HuH-7.5 (cell line): ENCODE measurements at regions not wholly inside any gene's neighbourhood (a gene's known extent, or its start where the extent isn't known, plus 50 kb on each side); places are given as distances from the start of the nearest gene placed in this dataset.

ENCODE experiments used
- DNase-seq: peaks from one replicate; pipeline ENCODE4 v3.0.0; 2011; ENCODE audit warnings: low spot score

DNA sequence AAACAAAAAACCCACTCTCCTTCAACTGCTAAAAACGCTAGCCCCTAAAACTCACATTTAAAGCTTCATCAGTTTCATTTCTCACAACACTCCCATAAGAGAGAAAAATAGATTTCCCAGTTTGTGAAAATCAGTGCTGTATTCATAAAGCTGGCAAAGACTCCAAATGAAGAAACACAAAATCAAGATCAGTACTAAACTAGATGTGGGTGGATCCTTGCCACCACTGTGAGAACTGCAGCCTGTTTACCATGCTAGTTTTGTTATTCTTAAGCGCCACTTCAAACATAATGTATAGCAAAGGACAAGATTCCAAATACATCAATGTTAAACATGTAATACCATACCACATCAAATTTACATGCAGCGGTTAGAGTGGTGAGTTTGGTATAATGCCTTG lies 104.5 kb upstream of the CCDC150 start:
- DNase-seq = no peak

DNA sequence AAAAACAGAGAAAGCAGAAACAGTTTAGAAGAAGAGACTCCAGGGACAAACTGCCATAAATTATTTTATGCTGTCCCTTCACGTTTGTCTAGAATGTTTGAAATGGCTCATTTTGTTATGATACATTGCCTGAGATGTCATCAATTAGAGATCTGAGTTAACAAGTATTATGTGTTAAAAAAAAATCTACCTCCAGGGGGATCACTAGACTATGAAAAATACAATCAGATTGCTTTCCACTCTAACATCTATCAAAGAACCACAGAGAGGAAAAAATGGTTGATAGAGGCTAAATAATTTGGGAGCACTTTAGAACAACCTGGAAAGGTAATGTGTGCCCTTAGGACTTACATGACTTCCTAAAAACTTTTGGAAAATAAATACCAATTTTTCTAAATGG lies 103.8 kb upstream of the CCDC150 start:
- no peak for DNase-seq

GRCh38 chr2:196537311-196537710 lies 102.2 kb upstream of the CCDC150 start:
- DNase-seq = no peak

DNA sequence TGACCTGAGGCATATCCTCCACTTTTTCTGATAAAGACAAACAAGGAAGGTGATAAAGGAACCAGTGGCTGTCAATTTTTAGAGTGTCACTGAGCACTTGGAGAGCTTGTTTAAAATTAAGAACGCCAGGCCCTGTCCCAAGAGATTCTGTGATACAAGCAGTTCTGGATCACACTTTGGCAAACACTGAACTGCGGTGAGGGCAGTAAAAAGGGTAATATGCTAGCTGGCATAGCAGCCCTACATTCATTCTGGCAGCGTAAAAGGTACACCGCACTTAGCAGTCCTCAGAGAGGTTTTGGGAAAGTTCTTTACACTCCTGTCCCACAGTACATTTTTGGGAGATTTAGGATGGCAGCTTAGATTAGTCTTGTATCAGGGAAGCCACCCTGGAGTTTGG lies 101.3 kb upstream of the CCDC150 start:
- no peak for DNase-seq

DNA sequence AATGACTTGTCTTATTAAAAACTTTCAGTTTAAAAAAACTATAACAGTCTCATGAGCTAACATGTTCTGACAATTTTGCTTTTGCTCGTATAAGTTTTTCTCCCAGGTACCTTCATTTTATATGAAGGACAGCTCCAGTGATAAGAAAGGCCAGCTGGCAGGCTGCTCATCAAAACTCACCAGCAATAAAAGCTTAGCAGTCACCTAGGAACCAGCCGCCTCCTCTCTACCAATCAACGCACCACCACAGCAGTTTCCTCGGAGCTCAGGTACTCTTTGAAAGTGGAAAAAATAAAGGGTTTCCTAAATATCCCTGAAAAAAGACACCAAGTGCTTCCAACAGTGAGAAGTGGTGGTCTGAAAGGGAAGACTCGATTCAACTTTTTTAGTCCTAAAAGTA lies 100.9 kb upstream of the CCDC150 start:
- DNase-seq = no peak

DNA sequence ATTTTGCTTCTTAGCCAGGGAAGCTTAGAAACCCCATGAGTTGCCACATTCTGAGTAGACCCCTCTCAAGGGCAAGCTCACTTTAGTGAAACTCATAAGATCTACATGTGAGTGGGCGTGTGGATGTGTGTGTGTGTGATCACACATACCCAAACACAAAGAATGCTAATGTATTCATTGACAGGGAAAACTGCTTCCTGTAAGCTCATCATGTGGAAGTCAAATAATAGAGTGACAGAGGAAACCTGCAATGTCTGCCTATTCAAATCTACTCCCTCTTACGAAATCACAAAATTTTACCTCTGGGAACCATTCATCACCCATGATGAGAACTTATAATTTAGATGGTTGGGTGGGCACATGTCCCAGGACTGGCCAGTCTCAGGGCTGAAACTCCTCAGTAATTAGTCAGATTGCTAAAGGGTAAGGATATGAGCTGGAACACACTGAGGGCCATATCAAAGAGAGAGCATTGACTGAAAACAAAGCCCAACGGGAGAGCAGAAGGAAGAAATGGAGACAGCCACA lies 94.5 kb upstream of the CCDC150 start:
- no peak for DNase-seq

GRCh38 chr2:196546151-196546919 lies 93.2 kb upstream of the CCDC150 start:
- no peak for DNase-seq

DNA sequence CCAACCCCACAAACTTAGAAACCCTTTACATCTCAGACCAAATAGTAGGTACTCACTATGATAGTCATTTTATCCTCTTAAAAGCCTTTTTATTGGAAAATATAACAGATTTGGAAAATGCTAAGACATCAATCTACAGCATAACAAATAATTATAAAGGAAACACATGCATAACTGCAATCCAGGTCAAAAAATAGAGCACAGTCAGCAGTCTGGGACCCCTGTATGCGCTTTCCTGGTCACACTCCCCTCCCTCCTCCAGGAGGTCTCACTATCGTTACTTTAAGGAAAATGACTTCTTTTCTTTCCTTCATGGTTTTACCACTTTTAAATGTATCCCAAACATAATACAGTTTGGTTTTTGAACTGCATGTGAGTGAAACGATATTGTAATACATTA lies 90.5 kb upstream of the CCDC150 start:
- DNase-seq = no peak

GRCh38 chr2:196551014-196551413 lies 88.5 kb upstream of the CCDC150 start:
- DNase-seq = no peak

DNA sequence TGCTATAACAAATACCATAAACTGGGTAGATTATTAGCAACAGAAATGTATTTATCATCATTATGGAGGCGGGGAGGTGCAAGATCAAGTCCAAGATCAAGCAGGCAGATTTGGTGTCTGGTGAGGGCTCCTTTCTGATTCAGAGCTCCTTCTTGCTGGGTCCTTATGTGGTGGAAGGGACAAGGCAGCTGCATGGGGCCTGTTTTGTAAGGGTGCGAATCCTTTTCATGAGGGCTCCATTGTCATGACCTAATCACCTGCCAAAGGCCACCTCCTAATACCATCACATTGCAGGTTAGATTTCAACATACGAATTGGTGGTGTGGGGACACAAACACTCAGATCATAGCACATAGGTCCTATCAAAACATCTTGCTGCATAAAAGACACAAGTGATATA lies 84.4 kb upstream of the CCDC150 start:
- DNase-seq = no peak

DNA sequence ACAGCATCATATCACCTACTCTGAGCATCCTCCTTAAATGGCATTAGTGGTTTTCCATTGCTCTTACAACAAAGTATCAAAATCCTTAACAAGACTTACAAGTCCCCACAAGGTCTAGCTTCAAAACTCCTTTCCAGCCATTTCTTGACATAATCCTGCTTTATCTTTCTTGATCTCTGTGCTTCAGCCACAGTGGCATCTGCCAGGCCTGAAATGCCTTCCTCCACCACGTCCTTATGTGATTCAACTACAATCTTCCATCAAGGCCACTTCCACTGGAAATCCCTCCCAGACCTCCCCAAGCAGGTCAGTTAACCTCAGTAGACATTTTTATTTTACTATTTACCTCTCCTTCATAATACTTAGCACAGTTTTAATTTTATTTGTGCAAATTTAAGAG lies 83.8 kb upstream of the CCDC150 start:
- DNase-seq = no peak

DNA sequence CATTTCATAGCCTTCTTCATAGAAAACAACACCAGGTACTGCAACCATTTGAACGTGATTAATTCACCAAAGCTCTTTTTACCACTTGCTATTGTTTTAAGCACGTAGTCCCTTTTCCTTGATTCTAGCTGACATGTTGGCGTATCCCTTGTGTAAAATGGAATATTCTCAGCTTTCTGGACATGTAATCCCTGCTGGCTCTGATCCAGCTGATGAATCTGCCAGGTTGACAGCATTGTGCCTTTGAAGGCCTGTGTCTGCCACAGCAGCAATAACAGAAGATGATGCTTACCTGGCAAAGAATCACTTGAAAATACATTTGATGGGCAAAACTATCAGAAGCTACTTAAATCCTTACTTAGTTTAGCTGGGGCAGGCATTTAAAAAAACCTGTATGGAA lies 81.0 kb upstream of the CCDC150 start:
- no peak for DNase-seq

DNA sequence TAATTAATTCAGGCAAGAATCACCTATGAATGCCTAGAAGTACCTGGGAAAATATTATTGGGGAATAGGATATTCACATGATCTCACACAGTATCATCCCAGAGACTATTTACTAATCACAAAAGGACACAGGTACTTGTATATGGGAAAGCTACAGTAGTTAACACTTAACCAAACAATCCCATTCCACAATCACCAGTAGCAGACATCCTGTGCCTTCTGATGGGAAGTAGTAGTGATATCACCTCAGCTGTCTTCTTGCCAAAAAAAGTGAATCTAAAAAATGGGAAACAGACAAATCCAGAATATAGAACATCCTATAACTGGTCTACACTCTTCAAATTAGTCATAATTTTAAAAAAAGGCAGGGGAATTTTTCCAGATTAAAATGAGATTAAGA lies 75.6 kb upstream of the CCDC150 start:
- DNase-seq = no peak

DNA sequence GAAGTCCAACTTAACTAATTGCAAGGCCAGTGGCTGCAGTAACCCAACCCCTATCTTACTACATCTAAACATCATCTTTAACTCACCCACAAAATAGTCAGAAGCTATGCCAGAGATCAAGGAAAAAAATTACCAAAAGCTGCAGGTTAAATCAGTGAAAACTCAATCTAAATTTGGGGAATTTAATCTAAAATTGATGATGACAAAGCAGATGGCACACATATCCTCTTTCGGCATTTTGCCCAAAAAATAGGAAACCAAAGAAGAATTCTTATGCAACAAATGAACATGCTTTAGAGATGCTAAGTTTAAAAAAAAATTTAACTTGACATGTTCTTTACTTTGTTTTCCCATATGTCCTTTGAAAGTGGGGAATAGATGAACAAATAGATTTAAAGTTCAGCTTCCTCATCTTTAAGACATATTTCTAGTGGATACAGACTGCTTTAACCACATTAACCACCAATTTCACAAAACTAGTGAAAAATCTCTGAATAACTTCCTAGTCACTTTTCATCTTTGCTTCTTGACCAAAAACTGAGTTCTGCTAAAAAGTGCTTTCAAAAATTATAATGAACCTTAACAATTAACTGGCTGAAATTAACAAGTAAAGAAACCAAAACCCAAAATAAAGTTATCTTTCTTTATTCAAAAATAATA lies 74.3 kb upstream of the CCDC150 start:
- DNase-seq = no peak

- DNase-seq = no peak
These were observed 73.5 kb upstream of the CCDC150 start for GRCh38 chr2:196565982-196566381.

- no peak for DNase-seq
These were observed 72.4 kb upstream of the CCDC150 start for GRCh38 chr2:196566961-196567666.

DNA sequence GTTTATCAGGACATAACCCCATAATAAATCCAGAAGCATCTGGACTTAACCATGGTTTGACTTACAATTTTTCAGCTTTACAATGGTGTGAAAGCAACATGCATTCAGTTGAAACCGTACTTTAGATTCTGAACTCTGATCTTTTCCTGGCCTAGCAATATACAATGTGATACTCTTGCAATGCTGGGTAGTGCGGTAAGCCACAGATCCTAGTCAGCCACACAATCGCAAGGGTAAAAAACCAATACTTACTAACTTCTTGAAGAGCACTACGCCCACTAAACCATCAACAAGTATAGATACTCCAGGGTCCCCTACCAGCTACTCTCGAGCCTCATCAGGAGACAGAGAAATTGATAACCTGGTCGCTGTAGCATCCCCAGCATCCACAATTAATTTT lies 71.0 kb upstream of the CCDC150 start:
- no peak for DNase-seq

DNA sequence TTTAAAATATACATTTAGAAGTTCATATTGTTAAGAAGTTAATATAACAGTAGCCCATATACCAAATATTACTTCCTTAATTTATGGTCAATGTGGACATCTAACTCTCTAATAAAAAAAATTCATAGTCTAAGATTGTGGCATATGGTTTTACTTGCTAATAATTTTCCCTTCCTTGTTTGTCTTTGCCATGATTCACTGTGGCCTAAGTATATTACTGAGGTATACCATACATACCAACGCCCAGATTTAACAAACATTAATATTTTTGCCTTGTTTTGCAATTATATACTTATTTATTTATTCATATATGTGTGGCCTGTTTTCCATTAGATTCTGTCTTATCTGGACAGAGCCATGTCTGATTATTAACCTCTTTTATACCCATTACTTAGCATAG lies 54.6 kb upstream of the CCDC150 start:
- no peak for DNase-seq

DNA sequence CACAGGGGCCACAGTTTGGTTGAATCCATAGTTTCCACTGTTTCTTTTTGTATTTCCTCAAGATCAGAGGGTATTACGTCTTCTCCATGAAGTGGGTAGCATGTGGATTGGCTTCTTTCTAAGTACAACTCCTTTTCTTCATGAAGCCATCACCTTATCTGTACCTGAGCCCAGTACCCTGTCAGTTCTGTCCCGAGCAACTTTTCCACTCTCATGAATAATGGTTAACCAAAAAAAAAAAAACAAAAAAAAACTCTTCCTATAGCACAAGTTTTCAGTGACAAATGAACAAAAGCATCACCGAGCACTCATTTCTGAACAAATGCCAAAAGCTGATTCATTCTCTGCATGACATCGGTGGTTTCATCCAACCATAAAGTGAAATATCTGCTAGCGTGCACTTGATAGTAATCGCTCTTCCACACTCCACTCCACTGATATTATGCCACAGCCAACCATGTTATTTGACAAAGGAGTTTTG lies 53.0 kb upstream of the CCDC150 start:
- no peak for DNase-seq

DNA sequence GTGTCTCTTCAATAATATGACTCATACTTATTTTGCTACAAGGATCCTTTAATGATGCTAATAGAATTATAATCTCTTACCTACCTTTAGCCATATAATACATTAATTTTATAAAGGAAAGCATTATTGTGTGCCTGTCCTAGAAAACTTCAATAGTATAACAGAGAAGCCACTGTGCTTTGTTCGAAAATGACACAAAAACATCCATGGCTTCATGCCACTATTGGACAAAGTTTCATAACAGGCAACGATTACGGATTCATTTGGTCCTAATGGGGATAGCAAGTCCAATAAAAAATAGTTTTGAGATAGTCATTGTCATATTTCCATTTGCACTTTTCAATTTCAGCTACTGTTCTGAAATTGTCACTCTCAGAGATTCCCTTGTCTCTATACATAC lies 52.5 kb upstream of the CCDC150 start:
- no peak for DNase-seq

- no peak for DNase-seq
These were observed 51.8 kb upstream of the CCDC150 start for GRCh38 chr2:196587739-196588138.

DNA sequence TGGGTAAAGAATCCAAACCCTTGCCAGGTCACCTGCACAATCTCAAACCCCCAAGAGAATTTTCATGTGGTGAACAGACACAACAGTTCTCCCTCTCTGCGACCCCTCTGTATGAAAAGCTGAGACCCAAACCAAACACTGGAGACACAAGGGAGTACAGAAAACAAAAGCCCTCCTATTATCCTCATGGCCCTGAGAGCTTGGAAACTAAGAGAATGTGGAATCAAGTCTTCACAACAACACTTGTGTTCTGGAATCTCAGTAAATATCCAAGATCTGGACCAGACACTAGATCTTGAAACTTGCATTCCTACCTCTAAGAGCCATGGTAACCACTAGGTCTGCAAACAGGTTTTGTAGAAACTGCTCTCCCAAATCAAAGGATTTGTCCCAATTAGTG lies 50.1 kb upstream of the CCDC150 start:
- no peak for DNase-seq
